ENCODE measurements at regions not wholly inside any gene's neighbourhood (a gene's known extent, or its start where the extent isn't known, plus 50 kb on each side); places are given as distances from the start of the nearest gene placed in this dataset.

GRCh38 chr20:10783707-10784553 is 110.1 kb upstream of the JAG1 start:
- Histone ChIP-seq H3K4me3 (no peak overlapping the region), H3K27ac (no peak overlapping the region), H3K27me3 (no peaks in the 10 kb centered on the region), H3K9me3 (no peaks in the 10 kb centered on the region), H3K36me3 (no peaks in the 10 kb centered on the region), H3K4me1 (no peaks in the 10 kb centered on the region)
- TF ChIP-seq POLR2A (IDR thresholded peaks at IDR 0.05): no peak
- TF ChIP-seq, protein P1, sequence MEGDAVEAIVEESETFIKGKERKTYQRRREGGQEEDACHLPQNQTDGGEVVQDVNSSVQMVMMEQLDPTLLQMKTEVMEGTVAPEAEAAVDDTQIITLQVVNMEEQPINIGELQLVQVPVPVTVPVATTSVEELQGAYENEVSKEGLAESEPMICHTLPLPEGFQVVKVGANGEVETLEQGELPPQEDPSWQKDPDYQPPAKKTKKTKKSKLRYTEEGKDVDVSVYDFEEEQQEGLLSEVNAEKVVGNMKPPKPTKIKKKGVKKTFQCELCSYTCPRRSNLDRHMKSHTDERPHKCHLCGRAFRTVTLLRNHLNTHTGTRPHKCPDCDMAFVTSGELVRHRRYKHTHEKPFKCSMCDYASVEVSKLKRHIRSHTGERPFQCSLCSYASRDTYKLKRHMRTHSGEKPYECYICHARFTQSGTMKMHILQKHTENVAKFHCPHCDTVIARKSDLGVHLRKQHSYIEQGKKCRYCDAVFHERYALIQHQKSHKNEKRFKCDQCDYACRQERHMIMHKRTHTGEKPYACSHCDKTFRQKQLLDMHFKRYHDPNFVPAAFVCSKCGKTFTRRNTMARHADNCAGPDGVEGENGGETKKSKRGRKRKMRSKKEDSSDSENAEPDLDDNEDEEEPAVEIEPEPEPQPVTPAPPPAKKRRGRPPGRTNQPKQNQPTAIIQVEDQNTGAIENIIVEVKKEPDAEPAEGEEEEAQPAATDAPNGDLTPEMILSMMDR (IDR thresholded peaks at IDR 0.05): no peak
- DNase-seq: no peak

GRCh38 chr20:10784554-10785183 is 110.9 kb upstream of the JAG1 start:
- Histone ChIP-seq H3K9me3 (no peaks in the 10 kb centered on the region), H3K4me3 (no peak overlapping the region), H3K36me3 (no peaks in the 10 kb centered on the region), H3K4me1 (no peaks in the 10 kb centered on the region), H3K27me3 (no peaks in the 10 kb centered on the region), H3K27ac (no peak overlapping the region)
- DNase-seq: no peak
- no peak for TF ChIP-seq POLR2A (IDR thresholded peaks at IDR 0.05)
- TF ChIP-seq, protein P1 (IDR thresholded peaks at IDR 0.05): no peak

- no peak for DNase-seq
- Histone ChIP-seq H3K4me1 (no peaks in the 10 kb centered on the region), H3K36me3 (no peaks in the 10 kb centered on the region), H3K9me3 (no peaks in the 10 kb centered on the region), H3K27me3 (no peaks in the 10 kb centered on the region), H3K4me3 (no peak overlapping the region), H3K27ac (no peak overlapping the region)
- no peak for TF ChIP-seq POLR2A (IDR thresholded peaks at IDR 0.05)
- TF ChIP-seq, protein P1 (IDR thresholded peaks at IDR 0.05): no peak
Measured at GRCh38 chr20:10786678-10787077, 112.9 kb upstream of the JAG1 start.

DNA sequence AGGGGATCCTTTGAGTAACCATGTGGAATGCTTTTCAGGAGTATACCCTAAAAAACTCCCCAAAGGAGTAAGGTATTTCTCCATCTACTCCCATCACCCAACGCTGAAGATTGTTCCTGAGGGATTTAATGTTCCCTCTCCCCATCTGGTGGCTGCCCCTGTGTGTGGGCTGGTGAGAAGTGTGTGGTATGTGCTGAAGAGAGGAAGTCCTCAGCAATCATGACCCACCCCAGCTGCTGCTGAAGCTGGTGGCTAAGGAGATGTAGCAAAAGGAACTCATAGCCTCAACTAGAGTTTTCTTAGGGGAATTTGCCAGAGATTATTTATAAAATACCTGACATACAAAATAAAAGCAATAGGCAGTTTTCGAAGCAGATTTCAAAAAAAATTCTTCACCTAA is 114.3 kb upstream of the JAG1 start:
- no peaks in the 10 kb centered on the region for H3K9me3 ChIP-seq
- H3K4me3 ChIP-seq: no peak overlapping the region
- TF ChIP-seq, protein P1 (IDR thresholded peaks at IDR 0.05): no peak
- no peak for TF ChIP-seq POLR2A (IDR thresholded peaks at IDR 0.05)
- no peaks in the 10 kb centered on the region for H3K27me3 ChIP-seq
- H3K4me1 ChIP-seq: no peaks in the 10 kb centered on the region
- DNase-seq: no peak
- H3K36me3 ChIP-seq: no peaks in the 10 kb centered on the region
- no peak overlapping the region for H3K27ac ChIP-seq

- Histone ChIP-seq H3K36me3 (no peaks in the 10 kb centered on the region), H3K4me1 (no peaks in the 10 kb centered on the region), H3K27ac (no peak overlapping the region), H3K4me3 (no peak overlapping the region), H3K27me3 (no peaks in the 10 kb centered on the region), H3K9me3 (no peaks in the 10 kb centered on the region)
- no peak for DNase-seq
- TF ChIP-seq POLR2A (IDR thresholded peaks at IDR 0.05): no peak
- TF ChIP-seq, protein P1 (IDR thresholded peaks at IDR 0.05): no peak
Measured at GRCh38 chr20:10788877-10789276, 115.1 kb upstream of the JAG1 start.

Data from Peyer's patch (tissue), 4 donors.